ENCODE measurements at regions not wholly inside any gene's neighbourhood (a gene's known extent, or its start where the extent isn't known, plus 50 kb on each side); places are given as distances from the start of the nearest gene placed in this dataset.

- no peak for DNase-seq (ENCODE audit: low spot score)
These were observed 133.9 kb upstream of the ZNF618 start for GRCh38 chr9:113741886-113742854.

GRCh38 chr9:113742878-113743277, 133.2 kb upstream of the ZNF618 start:
- no peak for DNase-seq (ENCODE audit: low spot score)

- DNase-seq (ENCODE audit: low spot score), result no peak
These were observed 129.6 kb upstream of the ZNF618 start for GRCh38 chr9:113746486-113746885.

- DNase-seq (ENCODE audit: low spot score), result no peak
These were observed 128.0 kb upstream of the ZNF618 start for GRCh38 chr9:113748135-113748534.

- no peak for DNase-seq (ENCODE audit: low spot score)
These were observed 122.5 kb upstream of the ZNF618 start for GRCh38 chr9:113753398-113754119.

GRCh38 chr9:113754739-113755138, 121.4 kb upstream of the ZNF618 start:
- no peak for DNase-seq (ENCODE audit: low spot score)

GRCh38 chr9:113755433-113755832, 120.7 kb upstream of the ZNF618 start:
- no peak for DNase-seq (ENCODE audit: low spot score)

- no peak for DNase-seq (ENCODE audit: low spot score)
These were observed 119.5 kb upstream of the ZNF618 start for GRCh38 chr9:113756476-113757192.

GRCh38 chr9:113763429-113763828, 112.7 kb upstream of the ZNF618 start:
- DNase-seq (ENCODE audit: low spot score), result no peak

- no peak for DNase-seq (ENCODE audit: low spot score)
These were observed 111.5 kb upstream of the ZNF618 start for GRCh38 chr9:113764572-113764971.

- DNase-seq (ENCODE audit: low spot score), result no peak
These were observed 106.7 kb upstream of the ZNF618 start for GRCh38 chr9:113769412-113769811.

- no peak for DNase-seq (ENCODE audit: low spot score)
These were observed 105.7 kb upstream of the ZNF618 start for GRCh38 chr9:113770396-113770795.

- DNase-seq (ENCODE audit: low spot score), result no peak
These were observed 104.9 kb upstream of the ZNF618 start for GRCh38 chr9:113771199-113771598.

GRCh38 chr9:113772121-113772810, 103.8 kb upstream of the ZNF618 start:
- no peak for DNase-seq (ENCODE audit: low spot score)

GRCh38 chr9:113774963-113775362, 101.1 kb upstream of the ZNF618 start:
- no peak for DNase-seq (ENCODE audit: low spot score)

GRCh38 chr9:113775749-113776148, 100.4 kb upstream of the ZNF618 start:
- DNase-seq (ENCODE audit: low spot score), result no peak

GRCh38 chr9:113776194-113776593, 99.9 kb upstream of the ZNF618 start:
- DNase-seq (ENCODE audit: low spot score), result no peak

- no peak for DNase-seq (ENCODE audit: low spot score)
These were observed 94.7 kb upstream of the ZNF618 start for GRCh38 chr9:113781381-113781780.

GRCh38 chr9:113781896-113782295, 94.2 kb upstream of the ZNF618 start:
- no peak for DNase-seq (ENCODE audit: low spot score)

- no peak for DNase-seq (ENCODE audit: low spot score)
These were observed 92.6 kb upstream of the ZNF618 start for GRCh38 chr9:113783475-113783874.

GRCh38 chr9:113785334-113785733, 90.8 kb upstream of the ZNF618 start:
- DNase-seq (ENCODE audit: low spot score), result no peak

GRCh38 chr9:113786071-113786470, 90.0 kb upstream of the ZNF618 start:
- DNase-seq (ENCODE audit: low spot score), result no peak
